Putamen (tissue), 1 donor: ENCODE measurements at regions not wholly inside any gene's neighbourhood (a gene's known extent, or its start where the extent isn't known, plus 50 kb on each side); places are given as distances from the start of the nearest gene placed in this dataset.
"Not testable (repeated sequence)": the region's sequence is repeated elsewhere in the genome, so short reads cannot be mapped to it uniquely, and the experiment has no call there.

ENCODE experiments used
- DNase-seq: peaks from one replicate; pipeline ENCODE4 v3.0.0-alpha.2; 2016; ENCODE audit warnings: low spot score

DNA sequence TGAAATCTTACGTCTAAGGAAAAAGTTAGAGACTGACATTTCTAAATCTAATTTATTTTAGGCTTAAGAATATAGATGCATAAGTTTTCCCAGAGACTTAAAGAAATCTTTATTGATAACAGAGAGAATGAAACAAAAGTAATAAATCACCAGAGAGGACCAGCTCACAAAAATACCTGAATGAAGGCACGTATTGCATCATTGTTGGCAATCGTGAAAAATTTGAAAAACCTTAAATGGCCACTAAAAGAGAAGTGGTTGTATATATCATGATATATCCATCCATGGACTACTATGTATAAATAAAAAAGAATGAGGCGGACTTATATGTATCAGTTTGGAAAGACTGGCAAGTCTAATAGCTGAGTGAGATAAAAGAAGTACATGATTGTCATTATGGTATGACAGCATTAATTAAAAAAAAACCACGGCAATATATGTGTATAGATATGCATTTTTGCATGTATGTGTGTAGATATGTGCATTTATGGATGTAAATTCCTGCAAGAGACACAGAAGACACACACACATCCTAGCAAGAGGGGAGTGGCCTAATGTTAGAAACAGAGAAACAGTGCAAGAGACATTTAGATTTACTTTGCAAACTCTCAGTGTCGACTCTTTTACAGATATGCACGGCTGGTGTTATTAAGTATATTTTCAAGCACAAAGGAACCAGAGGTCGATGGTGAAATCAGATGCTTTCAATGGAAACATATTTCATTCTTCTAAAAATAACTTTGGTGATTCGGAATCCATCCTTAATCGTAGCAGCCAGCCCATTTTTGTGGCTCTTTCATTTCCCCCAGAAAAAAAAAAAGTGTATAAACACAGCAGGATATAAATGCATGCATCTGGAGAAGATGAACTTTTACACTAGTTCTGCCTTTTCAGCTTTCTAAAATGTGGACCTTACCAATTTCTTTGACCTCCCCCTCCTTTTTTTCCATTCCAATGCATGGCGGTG, 156.1 kb upstream of the SALL4 start:
- no peak for DNase-seq

DNA sequence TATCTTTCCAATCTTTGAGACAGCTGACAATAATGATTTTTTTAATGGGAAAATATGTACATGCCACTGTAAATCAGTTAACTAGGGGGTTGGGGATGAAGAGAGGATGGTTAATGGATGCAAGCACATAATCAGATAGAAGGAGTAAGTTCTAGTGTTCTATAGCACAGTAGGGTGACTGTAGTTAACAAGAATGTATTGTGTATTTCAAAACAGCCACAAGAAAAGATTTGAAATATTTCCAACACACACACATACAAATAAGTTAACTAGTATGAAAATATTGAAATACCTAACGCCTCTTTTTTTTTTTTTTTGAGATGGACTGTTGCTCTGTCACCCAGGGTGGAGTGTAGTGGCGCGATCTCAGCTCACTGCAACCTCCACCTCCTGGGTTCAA, 153.4 kb upstream of the SALL4 start:
- no peak for DNase-seq

DNA sequence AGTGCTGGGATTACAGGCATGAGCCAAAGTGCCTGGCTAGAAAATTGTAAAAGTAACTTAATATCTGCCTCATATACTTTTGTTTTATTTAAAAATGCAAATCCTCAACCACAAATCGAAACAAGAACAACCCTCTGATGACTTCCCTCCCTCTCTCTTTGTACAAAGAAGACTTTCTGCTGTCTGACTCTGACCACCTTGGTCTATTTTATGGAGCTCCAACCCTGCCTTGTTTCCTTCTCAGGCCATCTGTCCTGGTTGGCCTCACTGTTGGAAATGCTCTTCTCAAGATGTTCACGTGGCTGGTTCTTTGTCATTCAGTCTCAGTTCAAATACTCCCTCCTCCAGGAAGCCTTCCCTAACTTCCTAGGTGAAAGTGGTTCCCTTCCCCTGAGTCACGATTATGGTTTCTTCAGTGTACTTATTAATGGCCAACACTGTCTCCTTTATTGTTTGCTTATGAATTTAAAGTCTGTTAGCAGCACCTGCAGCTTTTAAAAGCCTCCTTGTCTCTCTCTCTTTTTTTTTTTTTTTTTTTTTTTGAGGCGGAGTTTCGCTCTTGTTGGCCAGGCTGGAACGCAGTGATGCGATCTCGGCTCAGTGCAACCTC, 151.5 kb upstream of the SALL4 start:
- DNase-seq, result no peak

DNA sequence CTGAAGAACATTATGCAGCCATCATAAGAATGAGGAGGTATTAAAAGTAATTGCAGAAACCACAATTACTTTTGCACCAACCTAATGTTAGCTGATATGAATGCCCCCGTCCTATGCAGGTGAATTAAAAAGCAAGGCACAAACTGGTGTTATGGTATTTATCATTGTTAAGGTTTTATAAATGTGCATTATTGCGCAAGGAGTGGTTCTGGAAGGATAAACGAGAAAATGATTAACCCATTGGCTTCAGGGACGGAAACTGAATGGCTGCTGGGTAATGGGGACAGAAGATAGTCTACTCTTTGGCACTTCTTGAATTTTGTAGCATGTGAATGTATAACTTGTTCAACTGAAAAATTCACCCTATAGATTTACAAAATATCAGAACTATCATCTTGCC, 148.6 kb upstream of the SALL4 start:
- DNase-seq, result no peak

DNA sequence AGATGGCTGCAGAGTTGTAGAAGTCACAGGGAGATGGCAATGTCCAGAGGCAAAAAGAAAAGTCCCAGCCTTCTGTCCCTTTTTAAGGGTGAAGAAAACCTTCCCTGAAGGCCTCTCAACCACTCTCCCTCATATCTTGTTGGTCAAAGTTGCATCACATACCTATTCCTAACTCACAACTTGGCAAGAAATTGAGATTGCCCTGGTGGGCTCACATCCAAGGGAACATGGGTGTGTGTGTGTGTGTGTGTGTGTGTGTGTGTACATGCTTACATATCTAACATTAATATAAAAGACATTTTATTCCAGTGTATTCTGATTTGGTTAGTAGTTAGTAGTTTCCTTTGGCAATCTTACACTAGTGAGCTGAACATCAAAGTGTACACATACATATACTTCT, 144.3 kb upstream of the SALL4 start:
- DNase-seq, result no peak

DNA sequence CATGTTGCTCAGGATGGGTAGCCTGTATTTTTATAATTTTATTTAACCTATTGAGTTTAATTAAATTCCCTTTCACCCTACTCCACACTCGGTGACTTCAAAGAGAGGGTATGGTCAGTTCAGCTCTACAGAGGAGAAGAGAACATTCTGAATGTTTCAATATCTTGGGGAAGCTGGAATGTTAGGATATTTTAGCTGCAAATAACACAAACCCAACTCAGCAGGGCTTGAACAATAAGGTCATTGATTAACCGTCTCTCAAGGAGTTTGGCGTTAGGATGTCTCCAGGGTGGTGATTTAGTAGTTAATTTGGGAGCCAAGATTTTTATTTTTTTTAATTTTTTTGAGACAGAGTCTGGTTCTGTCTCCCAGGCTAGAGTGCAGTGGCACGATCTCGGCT, 143.6 kb upstream of the SALL4 start:
- DNase-seq, result no peak

DNA sequence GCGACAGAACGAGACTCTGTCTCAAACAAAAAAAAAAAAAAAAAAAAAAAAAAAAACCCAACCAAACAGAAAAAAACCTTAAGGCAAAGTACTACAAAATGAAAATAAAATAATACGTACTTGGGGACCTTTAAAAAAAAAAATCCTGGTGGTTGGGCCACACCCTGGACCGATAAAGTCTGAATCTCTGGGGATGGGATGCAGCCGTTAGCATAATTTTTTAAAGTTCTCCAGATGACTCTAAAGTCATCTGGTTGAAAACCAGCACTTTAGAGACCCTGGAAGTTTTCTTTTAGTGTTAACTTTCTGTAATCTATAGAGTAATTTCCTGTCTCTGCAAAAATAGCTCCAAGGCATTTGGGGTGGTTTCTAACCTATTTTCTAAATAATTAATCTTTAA, 142.9 kb upstream of the SALL4 start:
- no peak for DNase-seq

DNA sequence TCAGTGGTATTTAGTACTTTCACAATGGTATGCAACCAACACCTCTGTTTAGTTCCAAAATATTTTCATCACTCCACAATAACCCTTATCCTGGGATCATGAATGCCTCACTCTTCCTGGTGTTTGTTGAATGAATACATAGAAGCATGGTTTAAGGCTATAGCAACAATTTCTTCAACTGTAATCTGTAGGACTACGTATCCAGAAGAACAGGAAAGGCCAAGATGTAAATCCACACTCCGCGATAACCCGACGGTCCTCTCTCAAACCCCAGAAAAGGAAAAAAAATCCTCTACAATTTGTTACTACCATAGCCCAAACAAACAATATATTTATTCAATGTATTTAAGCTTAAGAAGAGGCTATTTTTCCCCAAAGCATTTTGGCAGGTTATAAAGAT, 141.4 kb upstream of the SALL4 start:
- no peak for DNase-seq

DNA sequence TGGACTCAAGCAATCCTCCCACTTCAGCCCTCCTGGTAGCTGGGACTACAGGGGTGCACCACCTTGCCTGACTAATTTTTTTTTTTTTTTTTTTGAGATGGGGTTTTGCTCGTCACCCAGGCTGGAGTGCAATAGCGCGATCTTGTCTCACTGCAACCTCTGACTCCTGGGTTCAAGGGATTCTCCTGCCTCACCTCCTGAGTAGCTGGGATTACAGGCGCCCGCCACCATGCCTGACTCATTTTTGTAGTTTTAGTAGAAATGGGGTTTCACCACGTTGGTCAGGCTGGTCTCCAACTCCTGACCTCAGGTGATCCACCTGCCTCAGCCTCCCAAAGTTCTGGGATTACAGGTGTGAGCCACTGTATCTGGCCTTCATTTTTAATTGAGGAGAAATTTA, 141.0 kb upstream of the SALL4 start:
- DNase-seq, result not testable (repeated sequence)

DNA sequence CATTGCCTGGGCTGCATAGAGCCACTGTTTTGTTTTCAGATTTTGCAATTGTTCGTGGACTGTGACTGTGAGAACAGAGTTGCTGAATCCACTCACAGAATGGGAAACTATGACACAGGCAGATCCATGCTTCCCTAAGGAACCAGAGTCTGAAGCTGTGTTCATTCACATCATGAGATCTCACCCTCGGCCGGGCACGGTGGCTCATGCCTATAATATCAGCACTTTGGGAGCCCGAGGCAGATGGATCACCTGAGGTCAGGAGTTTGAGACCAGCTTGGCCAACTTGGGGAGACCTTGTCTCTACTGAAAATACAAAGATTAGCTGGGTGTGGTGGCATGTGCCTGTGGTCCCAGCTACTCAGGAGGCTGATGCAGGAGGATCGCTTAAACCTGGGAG, 139.2 kb upstream of the SALL4 start:
- no peak for DNase-seq

DNA sequence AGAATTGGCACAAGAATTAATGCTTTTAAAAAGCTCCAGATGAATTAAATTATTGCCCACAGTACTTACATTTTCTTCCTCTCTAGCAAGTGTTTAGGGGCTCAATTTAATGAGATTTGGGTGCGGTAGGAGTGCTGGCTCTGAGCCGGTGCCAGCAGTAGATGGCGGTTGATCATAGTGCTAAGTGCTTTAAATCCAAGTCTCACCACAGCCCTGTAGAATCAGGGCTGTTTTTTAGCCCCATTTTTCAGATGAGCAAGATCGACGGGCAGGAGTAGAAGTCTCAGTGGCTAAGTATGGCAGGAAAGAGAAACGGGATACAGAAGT, 136.9 kb upstream of the SALL4 start:
- DNase-seq, result no peak

DNA sequence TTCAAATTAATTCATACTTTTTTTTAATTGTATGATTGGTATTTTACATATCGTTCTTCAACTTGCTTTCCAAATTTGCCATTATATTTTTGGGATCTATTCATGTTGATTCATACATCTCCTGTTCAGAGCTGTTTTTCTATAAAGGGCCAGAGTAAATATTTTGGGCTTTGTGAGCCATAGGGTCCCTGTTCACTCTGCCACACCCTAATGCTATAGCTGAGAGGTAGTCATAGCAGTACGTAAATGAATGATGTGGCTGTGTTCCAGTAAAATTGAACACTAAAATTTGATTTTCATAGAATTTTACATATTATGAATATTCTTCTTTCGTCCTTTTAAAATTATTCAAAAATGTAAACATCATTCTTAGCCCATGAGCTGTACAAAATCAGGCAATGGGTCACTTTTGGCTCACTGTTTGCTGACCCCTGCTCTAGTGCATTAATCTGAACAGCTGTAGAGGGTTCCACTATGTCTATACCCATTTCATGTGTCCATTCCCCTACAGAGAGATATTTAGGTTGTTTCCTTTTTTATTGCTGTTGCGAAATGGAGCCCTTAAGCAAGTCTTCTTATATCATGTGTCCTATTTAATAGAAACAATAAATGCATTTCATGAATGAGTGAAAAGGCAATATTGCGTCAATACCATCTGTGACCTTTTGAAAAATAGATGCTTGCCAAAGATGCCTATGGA, 136.4 kb upstream of the SALL4 start:
- no peak for DNase-seq

DNA sequence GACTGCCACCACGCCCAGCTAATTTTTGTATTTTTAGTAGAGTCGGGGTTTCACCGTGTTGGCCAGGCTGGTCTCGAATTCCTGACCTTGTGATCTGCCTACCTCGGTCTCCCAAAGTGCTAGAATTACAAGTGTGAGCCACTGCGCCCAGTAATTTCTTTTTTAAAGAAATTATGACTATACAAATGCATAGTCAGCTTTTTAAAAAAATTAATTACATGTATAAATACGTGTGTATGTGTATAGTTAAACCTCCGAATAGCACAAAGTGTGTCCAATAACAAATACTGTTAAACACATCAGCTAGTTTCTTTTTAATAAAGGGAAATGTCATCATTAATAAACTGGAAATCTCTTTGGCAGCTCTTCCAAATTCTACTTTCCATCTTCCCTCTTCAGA, 135.5 kb upstream of the SALL4 start:
- DNase-seq, result no peak

DNA sequence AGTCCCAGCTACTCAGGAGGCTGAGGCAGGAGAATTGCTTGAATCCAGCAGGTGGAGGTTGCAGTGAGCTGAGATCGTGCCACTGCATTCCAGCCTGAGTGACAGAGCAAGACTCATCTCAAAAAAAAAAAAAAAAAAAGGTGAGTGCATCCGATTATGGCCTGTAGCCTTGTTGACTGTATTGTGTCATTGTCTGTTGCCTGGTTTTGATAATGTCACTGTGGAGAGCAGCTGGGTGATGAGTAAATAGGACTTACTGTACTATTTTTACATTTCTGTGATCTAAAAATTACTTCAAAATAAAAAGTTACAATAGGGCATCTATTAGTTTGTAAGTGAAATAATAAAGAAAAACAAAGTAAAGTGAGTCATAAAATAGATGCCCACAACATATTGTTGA, 134.1 kb upstream of the SALL4 start:
- DNase-seq, result no peak

DNA sequence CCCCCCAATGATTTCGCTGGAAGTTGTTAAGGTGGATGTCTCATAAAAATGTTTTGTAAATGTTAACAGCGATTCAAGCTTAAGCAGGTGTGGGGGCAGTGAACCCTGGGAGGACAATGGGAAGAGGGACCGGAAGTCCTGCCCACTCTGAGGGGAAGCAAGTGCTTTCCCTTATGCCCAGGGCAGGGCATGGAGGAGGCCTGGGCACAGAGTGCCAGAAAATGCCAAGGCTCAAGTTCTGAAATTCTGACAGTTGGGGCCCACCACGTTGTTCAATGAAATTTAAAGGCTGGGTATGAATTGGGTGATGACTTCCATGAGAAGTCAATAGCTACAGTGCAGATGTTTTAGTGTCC, 132.7 kb upstream of the SALL4 start:
- DNase-seq, result no peak

DNA sequence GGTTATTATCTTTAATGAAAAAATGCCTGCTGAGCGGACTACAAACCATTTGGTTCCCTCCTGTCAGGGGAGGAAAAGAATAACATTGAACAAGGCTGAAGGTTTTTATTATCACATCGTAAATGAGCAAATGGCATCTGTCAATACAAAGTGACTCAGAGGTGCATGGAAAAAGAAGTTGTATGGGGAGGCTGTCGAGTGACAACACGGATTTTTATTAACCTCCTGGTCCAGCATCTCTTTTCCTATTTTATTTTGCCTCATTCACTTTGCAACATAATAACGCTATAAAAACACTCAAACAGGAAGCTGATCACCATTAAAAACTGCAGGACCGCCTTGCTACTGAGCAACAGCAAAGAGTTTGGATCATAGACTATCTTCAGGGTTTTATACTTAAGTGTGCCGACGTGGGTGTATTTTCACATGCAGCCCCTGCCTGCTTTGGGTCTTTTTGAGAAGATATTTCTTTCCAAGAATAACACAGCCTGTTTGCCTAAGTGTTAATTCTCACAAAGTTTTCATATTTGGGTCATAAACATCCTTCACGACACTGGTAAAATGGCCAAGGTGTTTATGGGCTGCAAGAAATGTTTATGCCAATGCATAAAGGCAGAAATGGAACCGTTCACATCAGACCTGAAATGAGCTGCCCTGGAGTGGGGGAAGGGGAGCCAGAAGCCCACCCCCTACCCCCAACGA, 132.1 kb upstream of the SALL4 start:
- DNase-seq, result no peak

DNA sequence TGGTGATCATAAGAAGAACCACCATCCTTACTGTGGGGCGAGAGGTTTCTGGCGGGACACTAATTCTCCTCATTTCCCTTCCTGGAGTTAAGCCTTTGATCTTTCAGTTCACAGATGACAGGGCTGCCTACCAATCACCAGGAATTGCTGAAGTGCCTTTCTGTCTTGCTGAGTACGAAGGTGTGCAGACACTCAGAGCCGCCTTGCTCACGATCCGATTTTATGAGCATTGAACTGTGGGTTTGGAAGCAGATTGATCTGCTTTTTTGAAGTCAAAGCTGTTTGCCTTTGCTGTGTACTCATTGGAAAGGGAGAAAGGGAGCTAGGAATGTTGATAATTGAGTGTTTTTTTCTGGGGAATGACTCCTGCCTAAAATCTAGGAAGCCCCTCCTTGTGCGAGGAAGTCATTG, 129.1 kb upstream of the SALL4 start:
- DNase-seq, result no peak

DNA sequence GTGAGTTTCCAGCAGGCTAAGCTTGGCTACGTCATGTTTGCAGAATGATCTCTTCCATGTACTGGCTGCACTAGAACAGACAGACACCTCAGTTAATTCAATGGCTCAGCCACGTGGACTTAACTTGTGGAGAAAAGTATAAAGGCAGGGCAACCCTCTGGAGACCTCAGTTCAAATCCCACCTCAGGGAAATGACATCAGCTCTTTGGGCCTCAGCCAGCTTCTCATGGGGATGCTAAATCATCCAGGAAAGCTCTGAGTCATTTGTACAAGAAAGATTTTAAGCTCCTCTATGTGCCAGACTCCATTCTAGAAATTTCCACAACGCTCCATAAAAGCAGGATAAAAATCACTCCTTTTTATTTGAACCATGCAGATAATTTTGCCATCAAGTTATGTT, 128.5 kb upstream of the SALL4 start:
- DNase-seq, result no peak

DNA sequence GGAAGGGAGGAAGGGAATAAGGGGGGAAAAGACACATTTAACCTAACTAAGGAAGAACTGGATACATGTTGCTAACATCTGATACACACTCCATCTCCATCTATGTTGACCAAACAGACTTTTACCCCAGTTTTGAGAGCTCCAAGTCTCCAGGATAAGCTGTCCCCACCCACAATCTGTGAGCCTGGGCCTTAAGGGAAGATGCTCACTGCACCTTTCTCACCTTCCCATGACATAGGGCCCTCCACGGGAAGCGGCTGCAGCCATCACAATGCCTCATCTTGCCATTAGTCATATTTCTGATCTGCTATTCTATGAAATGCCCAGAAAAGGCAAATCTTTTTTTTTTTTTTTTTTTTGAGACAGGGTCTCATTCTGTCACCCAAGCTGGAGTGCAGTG, 126.6 kb upstream of the SALL4 start:
- no peak for DNase-seq

DNA sequence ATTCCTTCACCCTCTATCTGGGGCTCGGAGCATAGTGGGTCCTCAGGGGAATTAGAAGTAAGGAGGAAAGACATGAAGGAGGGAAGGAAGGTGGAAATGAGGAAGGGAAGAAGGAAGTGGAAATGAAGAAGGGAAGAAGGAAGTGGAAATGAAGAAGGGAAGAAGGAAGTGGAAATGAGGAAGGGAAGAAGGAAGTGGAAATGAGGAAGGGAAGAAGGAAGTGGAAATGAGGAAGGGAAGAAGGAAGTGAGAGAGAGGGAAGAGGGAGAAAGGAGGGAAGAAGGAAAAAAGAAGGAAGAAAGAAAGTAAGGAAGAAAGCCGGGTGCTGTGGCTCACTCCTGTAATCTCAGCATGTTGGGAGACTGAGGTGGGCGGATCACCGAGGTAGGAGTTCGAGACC, 125.6 kb upstream of the SALL4 start:
- DNase-seq, result not testable (repeated sequence)

DNA sequence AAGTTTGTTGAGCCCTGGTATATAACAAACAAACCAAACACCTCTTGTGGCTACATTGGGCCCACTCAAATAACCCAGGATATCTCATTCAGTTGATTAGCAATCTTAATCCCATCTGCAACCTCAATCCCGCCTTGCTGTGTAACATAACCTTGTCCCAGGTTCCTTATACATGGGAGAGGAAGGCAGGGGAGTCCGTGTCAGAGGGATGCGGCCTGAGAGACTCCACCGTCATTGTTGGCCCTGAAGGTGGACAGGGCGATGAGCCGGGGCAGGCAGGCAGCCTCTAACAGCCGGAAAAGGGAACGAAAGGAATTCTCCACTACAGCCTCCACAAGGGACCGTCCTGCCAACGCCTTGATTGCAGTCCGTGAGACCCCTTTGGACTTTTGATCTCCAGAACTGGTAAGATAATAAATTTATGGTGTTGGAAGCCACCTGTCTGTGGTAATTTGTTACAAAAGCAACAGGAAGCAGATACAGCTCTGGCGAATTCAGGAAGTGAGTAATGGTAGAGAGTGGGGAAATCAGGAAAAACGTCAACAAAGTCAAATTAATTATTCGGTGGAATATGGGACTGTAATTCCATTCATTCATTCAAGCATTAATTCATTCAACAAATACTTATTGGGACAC, 124.5 kb upstream of the SALL4 start:
- no peak for DNase-seq

DNA sequence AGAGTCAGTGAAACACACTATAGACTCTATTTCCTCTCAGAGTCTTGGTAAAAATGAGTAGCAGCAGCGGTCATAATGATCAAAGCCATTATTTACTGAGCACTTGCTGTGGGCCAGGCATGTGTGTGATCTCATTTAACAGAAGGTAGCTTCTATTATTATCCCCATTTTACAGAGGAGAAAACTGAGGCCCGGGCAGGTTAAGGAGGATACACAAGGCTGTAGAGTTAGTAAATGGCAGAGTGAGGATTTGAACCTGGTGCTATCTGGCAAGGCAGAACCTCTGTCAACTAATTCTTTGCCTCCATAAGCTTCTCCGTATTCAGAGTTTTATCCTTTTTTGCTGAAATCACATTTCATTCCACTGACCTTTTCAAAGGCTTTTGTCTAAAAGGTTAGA, 122.2 kb upstream of the SALL4 start:
- no peak for DNase-seq
